Right ventricle myocardium superior (tissue), 1 donor: ENCODE measurements at regions not wholly inside any gene's neighbourhood (a gene's known extent, or its start where the extent isn't known, plus 50 kb on each side); places are given as distances from the start of the nearest gene placed in this dataset.
"Not testable (repeated sequence)": the region's sequence is repeated elsewhere in the genome, so short reads cannot be mapped to it uniquely, and the experiment has no call there.

Source experiments
- ATAC-seq: fragments of 200-7000 bp; cut with Tn5 transposase; one replicate; pipeline ENCODE4 v1.9.1; 2020; ENCODE audit warnings: mild to moderate bottlenecking; ENCODE audit not compliant: poor library complexity
- DNase-seq: peaks from one replicate; pipeline ENCODE4 v3.0.0-alpha.2; 2020
- intact Hi-C: fragments of 100-400 bp; cut with DNase I; formaldehyde crosslinking; loops from one replicate; pipeline ENCODE4 v1.11.2; 2022
- donor health status: DM: no; HTN: yes; CAD: no; lungs with severe emphysema.

- intact Hi-C loops: no loop called here
- DNase-seq: no peak
- no peak for ATAC-seq
These were observed 631.1 kb downstream of the MATN1 start for GRCh38 chr1:30092051-30092858.

DNA sequence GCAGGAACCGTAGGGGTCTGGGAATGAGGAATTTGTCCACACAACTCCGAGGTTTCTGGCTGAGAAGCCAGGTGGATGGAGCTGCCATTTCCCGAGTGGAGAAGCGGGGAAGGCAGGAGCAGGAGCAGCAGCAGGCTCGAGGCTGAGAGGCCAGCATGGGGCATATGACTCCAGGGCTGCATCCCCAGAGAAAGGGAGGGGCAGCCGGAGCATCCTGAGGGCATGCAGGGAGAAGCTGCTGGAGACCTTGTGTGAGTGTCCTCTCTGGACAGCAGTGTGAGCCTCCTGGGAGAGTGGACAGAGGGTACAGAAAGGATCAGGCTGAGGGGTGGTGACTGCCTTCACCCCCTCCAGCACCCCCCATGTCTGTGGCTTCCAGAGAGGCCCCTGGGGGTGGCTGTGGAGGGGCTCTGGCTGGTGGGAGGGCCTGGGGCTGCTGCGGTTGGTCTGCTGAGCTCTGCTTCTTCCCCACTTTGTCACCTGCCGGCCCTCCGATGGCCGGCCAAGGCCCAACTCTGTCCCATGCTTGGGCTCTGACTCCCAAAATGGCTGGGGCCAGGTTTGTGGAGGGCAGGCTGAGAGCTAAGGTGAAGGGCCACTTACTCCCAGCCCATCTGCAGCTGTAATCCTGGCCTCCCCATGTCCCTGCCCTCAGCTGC is 633.1 kb downstream of the MATN1 start:
- no peak for DNase-seq
- intact Hi-C loops: no loop called here
- ATAC-seq: no peak

- ATAC-seq (peak; percentile 54), DNase-seq (peak; percentile 48)
- intact Hi-C loops: loop anchor here (5.0 kb wide), 1 partner anchor 297 kb away; no protein-coding TSS in a partner anchor
These were observed 634.4 kb downstream of the MATN1 start for GRCh38 chr1:30089024-30089430.

DNA sequence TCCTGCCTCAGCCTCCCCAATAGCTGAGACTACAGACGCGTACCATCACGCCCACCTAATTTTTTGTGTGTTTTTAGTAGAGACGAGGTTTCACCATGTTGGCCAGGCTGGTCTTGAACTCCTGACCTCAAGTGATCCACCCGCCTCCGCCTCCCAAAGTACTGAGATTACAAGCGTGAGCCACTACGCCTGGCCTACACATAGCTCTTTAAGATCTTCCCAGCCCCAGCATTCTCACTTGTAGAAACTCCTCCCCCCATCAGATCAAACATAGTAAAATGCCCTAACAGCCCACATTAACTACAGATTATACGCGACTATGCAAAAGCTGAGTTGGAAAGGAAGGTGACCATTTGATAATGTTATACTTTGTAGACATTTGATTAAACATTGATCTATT is 634.8 kb downstream of the MATN1 start:
- intact Hi-C loops: loop anchor here (5.0 kb wide), 1 partner anchor 296 kb away; no protein-coding TSS in a partner anchor
- no peak for ATAC-seq
- DNase-seq: no peak

DNA sequence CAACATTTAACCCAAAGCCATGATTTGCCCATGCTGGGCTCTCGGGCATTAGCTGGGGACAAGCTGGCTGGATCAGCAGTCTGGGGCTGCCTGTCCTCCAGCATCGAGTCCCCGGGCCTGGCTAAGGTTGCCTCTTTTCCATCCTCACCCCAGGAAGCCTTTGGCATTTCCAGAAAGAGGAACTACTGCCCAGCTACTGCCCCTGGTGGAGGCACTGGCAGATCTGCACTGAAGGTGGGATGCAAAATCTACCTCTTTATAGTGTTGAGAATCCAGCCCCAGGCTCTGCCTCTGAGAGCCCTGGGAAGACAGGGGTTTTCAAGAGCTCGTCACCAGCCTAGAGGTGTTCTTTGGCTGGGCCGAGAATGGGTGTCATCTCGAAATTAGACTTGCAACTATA is 635.9 kb downstream of the MATN1 start:
- DNase-seq: no peak
- intact Hi-C loops: loop anchor here (5.0 kb wide), 1 partner anchor 295 kb away; no protein-coding TSS in a partner anchor
- no peak for ATAC-seq

- ATAC-seq (peak; percentile 58), DNase-seq (peak; percentile 74)
- intact Hi-C loops: loop anchor here (5.0 kb wide), 1 partner anchor 294 kb away; no protein-coding TSS in a partner anchor
These were observed 637.3 kb downstream of the MATN1 start for GRCh38 chr1:30085811-30086770.

GRCh38 chr1:30084909-30085571 is 638.3 kb downstream of the MATN1 start:
- intact Hi-C loops: loop anchor here (5.0 kb wide), 1 partner anchor 293 kb away; no protein-coding TSS in a partner anchor
- DNase-seq: no peak
- no peak for ATAC-seq

GRCh38 chr1:30083800-30084464 is 639.5 kb downstream of the MATN1 start:
- no peak for DNase-seq
- intact Hi-C loops: no loop called here
- ATAC-seq: no peak

DNA sequence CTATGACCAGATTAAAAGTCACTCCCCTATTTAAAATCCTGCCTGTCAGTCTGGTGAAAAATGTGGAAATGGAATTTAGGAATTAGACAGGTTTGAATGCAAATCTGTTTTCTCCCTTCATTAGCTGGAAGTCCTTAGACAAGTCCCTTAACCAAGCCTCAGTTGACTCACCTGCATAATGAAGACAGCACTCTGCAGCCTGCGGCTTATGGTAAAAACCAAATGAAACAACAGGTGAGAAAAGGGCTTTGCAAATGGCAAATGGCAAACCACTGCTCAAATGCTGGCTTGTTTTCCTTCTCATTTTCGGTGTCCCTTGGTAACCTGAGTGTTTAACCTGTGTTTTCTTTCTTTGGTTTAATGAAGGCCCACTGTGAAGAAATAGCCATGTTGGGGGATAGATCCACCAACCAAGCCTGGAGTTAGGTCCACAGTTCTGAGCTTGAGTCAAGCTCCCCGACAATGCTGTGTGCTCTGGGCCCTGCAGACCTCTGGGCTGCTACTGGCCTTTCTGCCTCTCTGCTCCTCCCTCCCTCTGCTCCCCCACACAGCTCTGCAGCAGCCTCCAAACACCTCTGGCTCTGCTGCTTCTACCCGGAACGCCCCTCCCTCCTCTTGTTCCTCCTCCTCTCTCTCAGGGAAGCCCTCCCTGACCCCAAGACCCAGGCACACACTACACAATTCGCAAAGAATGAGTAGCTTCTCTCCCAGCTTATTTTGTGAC is 641.8 kb downstream of the MATN1 start:
- DNase-seq (no peak), ATAC-seq (no peak)
- intact Hi-C loops: no loop called here

DNA sequence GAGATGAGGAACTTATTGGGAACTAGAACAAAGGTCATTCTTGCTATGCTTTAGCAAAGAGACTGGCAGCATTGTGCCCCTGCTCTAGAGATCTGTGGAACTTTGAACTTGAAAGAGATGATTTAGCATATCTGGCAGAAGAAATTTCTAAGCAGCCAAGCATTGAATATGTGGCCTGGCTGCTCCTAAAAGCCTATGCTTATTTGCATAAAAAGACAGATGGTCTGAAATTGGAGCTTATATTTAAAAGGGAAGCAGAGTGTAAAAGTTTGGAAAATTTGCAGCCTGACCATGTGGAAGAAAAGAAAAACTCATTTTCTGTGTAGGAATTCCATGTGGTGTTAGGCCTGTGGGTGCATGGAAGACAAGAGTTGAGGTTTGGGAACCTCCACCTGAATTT is 647.5 kb downstream of the MATN1 start:
- intact Hi-C loops, ATAC-seq, DNase-seq: not testable (repeated sequence)

DNA sequence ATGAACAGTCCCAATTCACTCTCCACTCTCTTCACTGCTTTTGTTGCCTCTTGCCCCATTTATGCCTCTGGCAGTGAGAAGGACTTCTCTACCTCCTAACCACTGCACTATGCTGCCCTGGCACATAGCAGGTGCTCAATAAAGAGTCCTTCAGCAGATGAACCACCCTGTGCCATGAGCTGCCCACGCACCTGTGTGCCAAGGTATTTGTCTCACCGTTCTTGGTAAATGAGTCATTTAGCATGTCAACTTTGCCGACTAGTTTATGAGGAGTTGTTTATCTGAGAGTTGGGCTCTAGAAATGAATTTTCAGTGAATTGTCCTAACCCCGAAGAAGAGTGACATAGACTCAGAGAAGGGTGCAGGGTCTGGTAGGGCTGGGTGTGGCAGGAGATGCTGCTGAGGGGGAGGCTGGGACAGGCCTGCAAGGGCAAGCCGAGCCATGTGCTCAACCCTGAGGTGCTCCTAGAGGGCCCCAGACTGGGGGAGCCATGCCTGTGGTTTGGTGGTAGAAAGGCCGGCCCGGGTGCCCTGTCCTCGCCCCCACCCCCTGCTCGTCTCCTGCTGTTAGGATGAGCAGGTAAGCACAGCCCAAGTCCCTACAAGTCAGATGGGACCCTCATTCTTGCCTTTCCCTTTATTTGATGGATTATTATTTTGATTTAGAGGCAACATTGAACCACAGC is 654.5 kb downstream of the MATN1 start:
- ATAC-seq: no peak
- intact Hi-C loops: no loop called here
- DNase-seq: no peak

- DNase-seq (no peak), ATAC-seq (no peak)
- intact Hi-C loops: no loop called here
These were observed 658.8 kb downstream of the MATN1 start for GRCh38 chr1:30064547-30064946.

GRCh38 chr1:30063621-30064280 is 659.6 kb downstream of the MATN1 start:
- intact Hi-C loops: no loop called here
- ATAC-seq (no peak), DNase-seq (no peak)

GRCh38 chr1:30061292-30062220 is 661.8 kb downstream of the MATN1 start:
- ATAC-seq: no peak
- intact Hi-C loops: no loop called here
- DNase-seq: no peak

DNA sequence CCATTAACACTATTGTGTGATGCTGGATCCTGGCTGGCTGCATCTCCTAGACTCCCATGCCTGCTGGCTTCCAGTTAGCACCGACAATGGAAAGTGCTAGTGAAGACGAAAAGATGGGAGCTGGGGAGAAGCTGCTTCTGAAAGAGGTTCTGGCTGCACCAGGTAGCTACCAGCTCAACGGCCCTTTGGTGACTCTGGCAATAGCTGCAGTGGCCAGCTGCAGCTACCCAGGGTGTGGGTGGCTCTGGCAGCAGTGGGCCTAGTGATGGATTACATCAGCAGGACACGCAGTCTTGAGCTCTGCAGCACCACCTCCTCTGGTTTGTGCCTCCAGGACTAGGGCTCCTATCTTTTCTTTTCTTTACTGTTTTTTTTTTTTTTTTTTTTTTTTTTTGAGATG is 662.6 kb downstream of the MATN1 start:
- DNase-seq (no peak), ATAC-seq (no peak)
- intact Hi-C loops: no loop called here
